ENCODE measurements at regions not wholly inside any gene's neighbourhood (a gene's known extent, or its start where the extent isn't known, plus 50 kb on each side); places are given as distances from the start of the nearest gene placed in this dataset.

DNA sequence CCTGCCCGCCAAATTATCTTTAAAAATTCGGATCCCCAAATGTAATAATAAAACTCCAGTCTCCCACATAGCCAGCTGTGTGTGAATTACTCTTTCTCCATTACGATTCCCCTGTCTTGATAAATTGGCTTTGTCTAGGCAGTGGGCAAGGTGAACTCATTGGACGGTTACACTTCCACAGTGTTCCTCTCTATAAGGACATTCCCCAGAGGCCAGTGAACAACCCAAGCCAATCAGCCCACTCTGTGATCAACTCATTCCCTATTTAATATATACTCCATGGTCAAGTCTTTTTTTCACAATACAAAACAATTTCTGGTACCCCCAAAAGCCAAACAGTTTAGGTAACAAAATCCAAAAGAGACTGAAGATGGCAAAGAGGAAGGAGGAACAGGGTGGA is 90.5 kb upstream of the DAZL start:
- TF ChIP-seq POLR2AphosphoS5 (IDR thresholded peaks at IDR 0.05) (no peak), EZH2 (IDR thresholded peaks at IDR 0.05; ENCODE audit: borderline replicate concordance, insufficient read depth, low read length, poor library complexity, severe bottlenecking) (no peak), TAF1 (IDR thresholded peaks at IDR 0.05; ENCODE audit: low read depth) (no peak), SMC3 (conservative IDR thresholded peaks at IDR 0.05; ENCODE audit: poor library complexity) (no peak)
- TF ChIP-seq, protein P1, sequence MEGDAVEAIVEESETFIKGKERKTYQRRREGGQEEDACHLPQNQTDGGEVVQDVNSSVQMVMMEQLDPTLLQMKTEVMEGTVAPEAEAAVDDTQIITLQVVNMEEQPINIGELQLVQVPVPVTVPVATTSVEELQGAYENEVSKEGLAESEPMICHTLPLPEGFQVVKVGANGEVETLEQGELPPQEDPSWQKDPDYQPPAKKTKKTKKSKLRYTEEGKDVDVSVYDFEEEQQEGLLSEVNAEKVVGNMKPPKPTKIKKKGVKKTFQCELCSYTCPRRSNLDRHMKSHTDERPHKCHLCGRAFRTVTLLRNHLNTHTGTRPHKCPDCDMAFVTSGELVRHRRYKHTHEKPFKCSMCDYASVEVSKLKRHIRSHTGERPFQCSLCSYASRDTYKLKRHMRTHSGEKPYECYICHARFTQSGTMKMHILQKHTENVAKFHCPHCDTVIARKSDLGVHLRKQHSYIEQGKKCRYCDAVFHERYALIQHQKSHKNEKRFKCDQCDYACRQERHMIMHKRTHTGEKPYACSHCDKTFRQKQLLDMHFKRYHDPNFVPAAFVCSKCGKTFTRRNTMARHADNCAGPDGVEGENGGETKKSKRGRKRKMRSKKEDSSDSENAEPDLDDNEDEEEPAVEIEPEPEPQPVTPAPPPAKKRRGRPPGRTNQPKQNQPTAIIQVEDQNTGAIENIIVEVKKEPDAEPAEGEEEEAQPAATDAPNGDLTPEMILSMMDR (IDR thresholded peaks at IDR 0.05; ENCODE audit: poor library complexity, severe bottlenecking) = no peak
